ENCODE measurements at regions not wholly inside any gene's neighbourhood (a gene's known extent, or its start where the extent isn't known, plus 50 kb on each side); places are given as distances from the start of the nearest gene placed in this dataset.

DNA sequence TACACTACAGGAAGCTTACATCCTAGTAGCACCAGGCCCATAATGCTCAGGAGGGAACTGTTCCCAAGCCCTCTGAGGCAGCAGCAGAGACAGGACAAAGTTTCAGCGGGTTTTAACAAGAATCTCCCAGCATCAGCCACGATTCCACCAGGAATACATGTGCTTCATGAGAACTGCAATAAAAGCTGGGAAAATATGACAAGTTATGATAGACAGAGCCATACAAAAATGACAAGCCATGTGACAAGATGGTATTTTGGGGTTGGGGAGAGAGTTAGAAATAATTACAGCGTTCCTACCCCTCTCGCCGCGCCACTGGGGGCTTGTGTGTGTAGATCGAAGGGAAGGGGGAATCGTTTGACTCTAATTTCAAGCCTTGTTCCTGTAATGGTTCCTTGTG is 112.7 kb upstream of the CTBP2 start:
- H3K9me3 ChIP-seq: peaks cover 9% of the 10 kb centered on the region; the same call in 2 of the 3 replicates
- no peak for ATAC-seq
- no peak overlapping the region for H3K4me3 ChIP-seq
- no peaks in the 10 kb centered on the region for H3K4me1 ChIP-seq
- ChIA-PET POLR2A (no interaction called here), CTCF (no interaction called here)
- no peak for DNase-seq (ENCODE audit: low read depth in 1 of 2, low spot score in 1 of 2)
- no peak overlapping the region for H3K27ac ChIP-seq
- TF ChIP-seq RARB (CRISPR knock-in tag; IDR thresholded peaks at IDR 0.05): no peak
- no peak for TF ChIP-seq PBX3 (IDR thresholded peaks at IDR 0.05)
- no peak for TF ChIP-seq REST (IDR thresholded peaks at IDR 0.05)
- no peak for TF ChIP-seq HMGXB4 (CRISPR knock-in tag; IDR thresholded peaks at IDR 0.05; ENCODE audit: borderline replicate concordance)
- no peak for TF ChIP-seq SMC3 (IDR thresholded peaks at IDR 0.05)
- no peak for TF ChIP-seq TFCP2L1 (CRISPR knock-in tag; IDR thresholded peaks at IDR 0.05)
- TF ChIP-seq MYC (IDR thresholded peaks at IDR 0.05; ENCODE audit: borderline replicate concordance, low read length): no peak
- TF ChIP-seq KDM5A (IDR thresholded peaks at IDR 0.05): no peak
- no peak for TF ChIP-seq JUNB (IDR thresholded peaks at IDR 0.05)
- TF ChIP-seq RCOR1 (IDR thresholded peaks at IDR 0.05; ENCODE audit: low read depth, low read length): no peak
- no peak overlapping the region for H3K4me2 ChIP-seq
- FAIRE-seq: no peak
- 78% methylated on average over 8 of the region's 8 CpGs for WGBS (ENCODE audit: missing lambda C conversion rate)

- H3K4me2 ChIP-seq: no peak overlapping the region
- ChIA-PET CTCF (interaction anchor here (0.5 kb wide), 1 partner anchor 1868 kb away, joined by 3 read pairs; no protein-coding TSS in a partner anchor), POLR2A (no interaction called here)
- peaks cover 4% of the 10 kb centered on the region; the same call in 1 of the 3 replicates for H3K4me1 ChIP-seq
- FAIRE-seq (no peak), DNase-seq (ENCODE audit: low read depth in 1 of 2, low spot score in 1 of 2) (no peak), ATAC-seq (no peak)
- no peak overlapping the region for H3K4me3 ChIP-seq
- TF ChIP-seq PBX3 (IDR thresholded peaks at IDR 0.05) (no peak), CTCF (IDR thresholded peaks at IDR 0.05) (no peak), CBX2 (IDR thresholded peaks at IDR 0.05; ENCODE audit: borderline replicate concordance, low read depth) (no peak), POLR2A (IDR thresholded peaks at IDR 0.05; ENCODE audit: low read length) (no peak), USF2 (IDR thresholded peaks at IDR 0.05) (no peak), TP53 (CRISPR knock-in tag; IDR thresholded peaks at IDR 0.05) (no peak), EHF (CRISPR knock-in tag; IDR thresholded peaks at IDR 0.05) (no peak), RARB (CRISPR knock-in tag; IDR thresholded peaks at IDR 0.05) (no peak), SREBF2 (IDR thresholded peaks at IDR 0.05) (no peak), ZC3H11A (IDR thresholded peaks at IDR 0.05) (no peak)
- TF ChIP-seq, protein P1, sequence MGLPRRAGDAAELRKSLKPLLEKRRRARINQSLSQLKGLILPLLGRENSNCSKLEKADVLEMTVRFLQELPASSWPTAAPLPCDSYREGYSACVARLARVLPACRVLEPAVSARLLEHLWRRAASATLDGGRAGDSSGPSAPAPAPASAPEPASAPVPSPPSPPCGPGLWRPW (IDR thresholded peaks at IDR 0.05): no peak
- WGBS (ENCODE audit: missing lambda C conversion rate): 63% methylated on average over 2 of the region's 2 CpGs
- H3K9me3 ChIP-seq: no peaks in the 10 kb centered on the region
- H3K27ac ChIP-seq: no peak overlapping the region
Observed at GRCh38 chr10:125269716-125270115, 109.4 kb upstream of the CTBP2 start.

Data from A549 (cell line).